H1 (cell line): ENCODE measurements at regions not wholly inside any gene's neighbourhood (a gene's known extent, or its start where the extent isn't known, plus 50 kb on each side); places are given as distances from the start of the nearest gene placed in this dataset.

Source experiments
- CTCF ChIA-PET: fragments of 300-600 bp; sonication (Branson Sonifier 250); formaldehyde crosslinking; loops from one replicate; lab custom pipeline; 2021; ENCODE audit not compliant: partially characterized antibody; lab: Charles Lee
- POLR2A ChIA-PET: fragments of 300-600 bp; sonication (Branson Sonifier 250); formaldehyde crosslinking; loops from one replicate; lab custom pipeline; 2021; ENCODE audit warnings: inconsistent platforms; ENCODE audit not compliant: partially characterized antibody; lab: Charles Lee
- DNase-seq, 2 experiments: peaks; one replicate each; pipeline versions ENCODE4 v3.0.0 to v3.0.0-alpha.2; 2010 to 2022; ENCODE audit warnings: low spot score in 2 of 2, low read depth in 1 of 2, mixed read lengths in 1 of 2
- FAIRE-seq: peaks from 2 replicates; lab custom pipeline; 2011; peaks lifted over from hg19 to GRCh38; lab: Jason Lieb, UNC
- H2AFZ ChIP-seq: 2 replicates; pipeline ENCODE4 v1.8.1; 2012; ENCODE audit warnings: low read length, inconsistent platforms
- H2AK5ac ChIP-seq: 2 replicates; pipeline ENCODE4 v1.6.1; 2013; ENCODE audit warnings: low read depth, low read length
- H2BK120ac ChIP-seq: replicated peaks from 2 replicates; pipeline ENCODE3; 2013; ENCODE audit warnings: low read depth, low read length, inconsistent platforms
- H2BK12ac ChIP-seq: 2 replicates; pipeline ENCODE4 v1.6.1; 2013; ENCODE audit warnings: low read depth, low read length
- H2BK15ac ChIP-seq: 2 replicates; pipeline ENCODE4 v1.6.1; 2013; ENCODE audit warnings: low read length
- H2BK20ac ChIP-seq: 2 replicates; pipeline ENCODE4 v1.6.1; 2013; ENCODE audit warnings: low read length
- H2BK5ac ChIP-seq: 2 replicates; pipeline ENCODE4 v1.6.1; 2013; ENCODE audit warnings: low read depth, low read length
- H3K14ac ChIP-seq: 2 replicates; pipeline ENCODE4 v1.6.1; 2013; ENCODE audit warnings: inconsistent platforms; ENCODE audit not compliant: insufficient read length
- H3K18ac ChIP-seq: 2 replicates; pipeline ENCODE4 v1.6.1; 2013; ENCODE audit warnings: low read length; ENCODE audit errors: extremely low read depth
- H3K23ac ChIP-seq: 2 replicates; pipeline ENCODE4 v1.6.1; 2013; ENCODE audit warnings: inconsistent platforms; ENCODE audit not compliant: insufficient read length
- H3K23me2 ChIP-seq: 2 replicates; pipeline ENCODE4 v1.6.1; 2013; ENCODE audit warnings: low read depth, low read length
- H3K27ac ChIP-seq: 2 replicates; pipeline ENCODE4 v1.6.1; 2011; ENCODE audit warnings: low read depth, low read length, inconsistent platforms
- H3K27me3 ChIP-seq, 4 experiments: replicated peaks in 1 of 4; 1 replicate in 1 of 4; 2 replicates in 3 of 4; pipeline versions ENCODE4 v1.6.1 to v1.8.1; 2011 to 2013; ENCODE audit warnings: low read length in 3 of 4, mild to moderate bottlenecking in 3 of 4, inconsistent platforms in 2 of 4, mixed read lengths in 2 of 4, moderate library complexity in 1 of 4; ENCODE audit not compliant: control insufficient read depth in 3 of 4, insufficient read depth in 3 of 4; ENCODE audit errors: extremely low read depth in 1 of 4
- H3K36me3 ChIP-seq, 4 experiments: 2 replicates each; pipeline versions ENCODE4 v1.6.1 to v1.8.1; 2011 to 2013; ENCODE audit warnings: mild to moderate bottlenecking in 4 of 4, low read length in 3 of 4, moderate library complexity in 2 of 4, control low read depth in 1 of 4, inconsistent platforms in 1 of 4; ENCODE audit not compliant: insufficient read depth in 4 of 4, control insufficient read depth in 2 of 4
- H3K4ac ChIP-seq: replicated peaks from 2 replicates; pipeline ENCODE3; 2013; ENCODE audit warnings: low read length, low read depth, mixed read lengths, inconsistent platforms; ENCODE audit not compliant: insufficient read length
- H3K4me1 ChIP-seq, 4 experiments: replicated peaks in 1 of 4; 1 replicate in 1 of 4; 2 replicates in 3 of 4; pipeline versions ENCODE4 v1.6.1 to v1.8.1; 2011 to 2013; ENCODE audit warnings: low read length in 3 of 4, inconsistent platforms in 2 of 4, mixed read lengths in 1 of 4; ENCODE audit not compliant: insufficient read depth in 4 of 4, control insufficient read depth in 3 of 4
- H3K4me2 ChIP-seq, 2 experiments: 2 replicates each; pipeline versions ENCODE4 v1.6.1 to v1.8.1; 2011 to 2013; ENCODE audit warnings: low read depth in 2 of 2, low read length in 2 of 2, control low read depth in 1 of 2, inconsistent platforms in 1 of 2, mild to moderate bottlenecking in 1 of 2; ENCODE audit not compliant: insufficient read depth in 1 of 2
- H3K4me3 ChIP-seq, 4 experiments: fragments of 200-600, 300-600 bp in 1 of 4; sonication (generic), shearing (Covaris generic), sonication (Bioruptor Twin) in 1 of 4; 2 replicates each; pipeline versions ENCODE4 v1.5.1 to v1.8.1; 2011 to 2016; ENCODE audit warnings: low read length in 4 of 4, low read depth in 3 of 4, control low read depth in 2 of 4, inconsistent platforms in 2 of 4, mild to moderate bottlenecking in 2 of 4, mixed read lengths in 1 of 4, moderate library complexity in 1 of 4; ENCODE audit not compliant: insufficient read depth in 2 of 4; ENCODE audit errors: extremely low read depth in 1 of 4
- H3K56ac ChIP-seq: replicated peaks from 2 replicates; pipeline ENCODE3; 2013; ENCODE audit warnings: low read depth, mild to moderate bottlenecking, mixed read lengths, low read length, inconsistent platforms; ENCODE audit not compliant: insufficient read length
- H3K79me1 ChIP-seq: 2 replicates; pipeline ENCODE4 v1.6.1; 2013; ENCODE audit warnings: low read depth, low read length, control low read depth
- H3K79me2 ChIP-seq, 2 experiments: 2 replicates each; pipeline versions ENCODE4 v1.6.1 to v1.8.1; 2012 to 2013; ENCODE audit warnings: low read length in 2 of 2, mild to moderate bottlenecking in 2 of 2, inconsistent platforms in 1 of 2; ENCODE audit not compliant: insufficient read depth in 2 of 2, control insufficient read depth in 1 of 2
- H3K9ac ChIP-seq, 4 experiments: replicated peaks in 1 of 4; 1 replicate in 1 of 4; 2 replicates in 3 of 4; pipeline versions ENCODE4 v1.6.1 to v1.8.1; 2011 to 2013; ENCODE audit warnings: low read depth in 3 of 4, low read length in 3 of 4, control low read depth in 2 of 4, mild to moderate bottlenecking in 2 of 4, moderate library complexity in 2 of 4, inconsistent platforms in 1 of 4; ENCODE audit errors: extremely low read depth in 1 of 4
- H3K9me3 ChIP-seq, 2 experiments: 2 replicates each; pipeline versions ENCODE4 v1.6.1 to v1.8.1; 2012 to 2013; ENCODE audit warnings: mild to moderate bottlenecking in 2 of 2, moderate library complexity in 2 of 2, control low read depth in 1 of 2, inconsistent platforms in 1 of 2, low read depth in 1 of 2, low read length in 1 of 2, mixed read lengths in 1 of 2; ENCODE audit not compliant: insufficient read depth in 2 of 2
- H4K20me1 ChIP-seq, 2 experiments: replicated peaks in 1 of 2; 2 replicates each; pipeline versions ENCODE3 to v1.8.1; 2011 to 2013; ENCODE audit warnings: inconsistent platforms in 2 of 2, low read length in 2 of 2, mild to moderate bottlenecking in 1 of 2; ENCODE audit not compliant: insufficient read depth in 2 of 2, control insufficient read depth in 1 of 2
- H4K5ac ChIP-seq: 2 replicates; pipeline ENCODE4 v1.6.1; 2013; ENCODE audit warnings: low read length, low read depth, mixed read lengths, inconsistent platforms; ENCODE audit not compliant: insufficient read length
- H4K8ac ChIP-seq: 2 replicates; pipeline ENCODE4 v1.8.0; 2013; ENCODE audit warnings: mild to moderate bottlenecking, moderate library complexity, low read length, inconsistent platforms; ENCODE audit not compliant: insufficient read depth; ENCODE audit errors: extremely low read depth
- H4K91ac ChIP-seq: replicated peaks from 2 replicates; pipeline ENCODE3; 2013; ENCODE audit warnings: low read length, mixed read lengths, inconsistent platforms; ENCODE audit not compliant: insufficient read length
- CBX8 ChIP-seq: fragments of 300-800, 300-1000 bp; sonication (generic); IDR thresholded peaks from 2 replicates; pipeline ENCODE4 v1.7.1; 2016; ENCODE audit warnings: low read depth, low read length, borderline replicate concordance
- CEBPB ChIP-seq: IDR thresholded peaks from 2 replicates; pipeline ENCODE4 v1.6.1; 2012; ENCODE audit warnings: low read depth, low read length
- EP300 ChIP-seq, 2 experiments: IDR thresholded peaks; 1 replicate in 1 of 2; 2 replicates in 1 of 2; pipeline ENCODE4 v1.6.1; 2011 to 2012; ENCODE audit warnings: low read depth in 2 of 2, low read length in 2 of 2, mild to moderate bottlenecking in 2 of 2, borderline replicate concordance in 1 of 2, inconsistent platforms in 1 of 2, moderate library complexity in 1 of 2
- FOSL1 ChIP-seq: IDR thresholded peaks from 2 replicates; pipeline ENCODE4 v1.6.1; 2011; ENCODE audit warnings: mild to moderate bottlenecking, low read depth, low read length, moderate library complexity; ENCODE audit not compliant: insufficient read depth
- MAFK ChIP-seq: IDR thresholded peaks from 2 replicates; pipeline ENCODE4 v1.6.1; 2012; ENCODE audit warnings: low read depth, mild to moderate bottlenecking, improper control_type of control experiment, low read length
- RNF2 ChIP-seq: fragments of 200-900, 300-1000 bp; sonication (generic); IDR thresholded peaks from 2 replicates; pipeline ENCODE4 v1.7.1; 2016; ENCODE audit warnings: borderline replicate concordance, low read depth, mild to moderate bottlenecking, antibody characterized with exemption, low read length; ENCODE audit not compliant: poor library complexity, severe bottlenecking; ENCODE audit errors: missing control alignments
- SIX5 ChIP-seq: IDR thresholded peaks from 2 replicates; pipeline ENCODE4 v1.6.1; 2011; ENCODE audit warnings: mild to moderate bottlenecking, low read depth, low read length
- TEAD4 ChIP-seq: IDR thresholded peaks from 2 replicates; pipeline ENCODE4 v1.6.1; 2012; ENCODE audit warnings: low read depth, low read length, inconsistent platforms, mixed read lengths
- ZNF274 ChIP-seq: IDR thresholded peaks from 2 replicates; pipeline ENCODE4 v1.7.0; 2012; ENCODE audit warnings: low read length, borderline replicate concordance; ENCODE audit errors: extremely low read depth
- WGBS, 2 experiments: shearing (Covaris generic) in 1 of 2; methylation state at CpG; one replicate each; pipeline versions ENCODE4 v1.1.6 to v1.1.7; 2013 to 2015; ENCODE audit warnings: low lambda C conversion rate in 2 of 2, mixed read lengths in 2 of 2, inconsistent platforms in 1 of 2, low coverage in 1 of 2, missing lambda C conversion rate in 1 of 2; ENCODE audit not compliant: insufficient replicate concordance in 2 of 2, insufficient coverage in 1 of 2, insufficient read length in 1 of 2; ENCODE audit errors: extremely low coverage in 1 of 2, missing lambda C conversion rate in 1 of 2; 5-methylcytosine and 5-hydroxymethylcytosine counted together
- TF ChIP-seq, protein P1 (sequence below): IDR thresholded peaks from 2 replicates; pipeline ENCODE4 v1.6.1; 2011; ENCODE audit warnings: low read depth, mild to moderate bottlenecking, low read length; ENCODE audit not compliant: insufficient read depth

DNA sequence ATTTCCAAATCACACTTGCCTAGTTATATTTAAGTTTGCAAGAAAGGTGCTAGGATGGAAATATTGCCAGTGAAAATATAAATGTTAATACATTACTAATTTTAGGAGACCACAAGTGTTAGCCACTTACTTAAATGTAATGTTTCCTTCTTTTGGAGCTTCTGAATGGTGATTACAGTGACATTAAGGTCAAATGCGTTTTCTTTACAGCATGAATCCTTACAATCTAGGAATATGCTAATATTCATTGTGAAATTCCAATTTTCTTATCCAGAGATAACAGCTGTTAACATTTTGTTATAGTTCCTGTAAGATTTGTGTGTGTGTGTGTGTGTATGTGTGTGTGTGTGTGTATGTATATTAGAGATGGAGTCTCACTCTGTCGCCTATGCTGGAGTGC is 70.2 kb upstream of the NUDT6 start:
- Histone ChIP-seq H3K9me3 (no peaks in the 10 kb centered on the region), H2BK20ac (no peak overlapping the region), H3K4me2 (no peak overlapping the region), H3K36me3 (no peaks in the 10 kb centered on the region), H2BK120ac (no peak overlapping the region), H3K4me1 (no peaks in the 10 kb centered on the region), H2AFZ (no peak overlapping the region), H3K27me3 (no peaks in the 10 kb centered on the region), H3K18ac (no peak overlapping the region), H2AK5ac (no peak overlapping the region), H4K5ac (no peak overlapping the region), H3K9ac (no peak overlapping the region), H3K23me2 (no peaks in the 10 kb centered on the region; the same call in 1 of the 2 replicates), H4K91ac (no peak overlapping the region), H3K79me2 (0 out of 4 replicates have a peak, but pooled peaks cover 0 to 4% of the 10 kb centered on the region in 2 experiments), H3K79me1 (no peaks in the 10 kb centered on the region), H4K8ac (no peak overlapping the region), H3K56ac (no peak overlapping the region), H3K4ac (no peak overlapping the region), H3K27ac (no peak overlapping the region), H2BK5ac (no peak overlapping the region), H3K4me3 (no peak overlapping the region), H4K20me1 (no peaks in the 10 kb centered on the region), H2BK15ac (no peak overlapping the region), H2BK12ac (no peak overlapping the region), H3K14ac (no peak overlapping the region), H3K23ac (no peak overlapping the region)
- FAIRE-seq (no peak), DNase-seq (no peak)
- ChIA-PET POLR2A (interaction anchor here (0.6 kb wide), 1 partner anchor 216 kb away, joined by 3 read pairs; no protein-coding TSS in a partner anchor), CTCF (interaction anchor here (1.1 kb wide), 1 partner anchor 67 kb away, joined by 4 read pairs; no protein-coding TSS in a partner anchor)
- TF ChIP-seq, protein P1, sequence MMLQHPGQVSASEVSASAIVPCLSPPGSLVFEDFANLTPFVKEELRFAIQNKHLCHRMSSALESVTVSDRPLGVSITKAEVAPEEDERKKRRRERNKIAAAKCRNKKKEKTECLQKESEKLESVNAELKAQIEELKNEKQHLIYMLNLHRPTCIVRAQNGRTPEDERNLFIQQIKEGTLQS = no peak
- TF ChIP-seq SIX5 (no peak), FOSL1 (no peak), ZNF274 (no peak), TEAD4 (no peak), CEBPB (no peak), EP300 (IDR thresholded peaks at IDR 0.05; ENCODE audit: borderline replicate concordance in 1 of 2, low read depth in 2 of 2, low read length in 2 of 2) (no peak), RNF2 (no peak), CBX8 (no peak), MAFK (no peak)
- 88% methylated on average over 2 of the region's 2 CpGs; no CpG with 5 or more reads in 1 of the 2 experiments for WGBS, 2 experiments
